Esophagus squamous epithelium (tissue), 4 donors: ENCODE measurements at regions not wholly inside any gene's neighbourhood (a gene's known extent, or its start where the extent isn't known, plus 50 kb on each side); places are given as distances from the start of the nearest gene placed in this dataset.

Experiments
- CTCF ChIP-seq, 6 experiments: fragments of 450-650 bp in 4 of 6; fragments of 200-600 bp in 2 of 6; sonication (generic) in 2 of 6; IDR thresholded peaks; one replicate each; pipeline ENCODE4 v1.5.1; 2016 to 2019; ENCODE audit warnings: antibody characterized with exemption in 6 of 6, mild to moderate bottlenecking in 4 of 6, moderate library complexity in 4 of 6
- POLR2A ChIP-seq, 4 donors: fragments of 450-650 bp; IDR thresholded peaks; one replicate each; pipeline ENCODE4 v1.6.1; 2017; ENCODE audit warnings: antibody characterized with exemption in 4 of 4, mild to moderate bottlenecking in 4 of 4, moderate library complexity in 3 of 4

DNA sequence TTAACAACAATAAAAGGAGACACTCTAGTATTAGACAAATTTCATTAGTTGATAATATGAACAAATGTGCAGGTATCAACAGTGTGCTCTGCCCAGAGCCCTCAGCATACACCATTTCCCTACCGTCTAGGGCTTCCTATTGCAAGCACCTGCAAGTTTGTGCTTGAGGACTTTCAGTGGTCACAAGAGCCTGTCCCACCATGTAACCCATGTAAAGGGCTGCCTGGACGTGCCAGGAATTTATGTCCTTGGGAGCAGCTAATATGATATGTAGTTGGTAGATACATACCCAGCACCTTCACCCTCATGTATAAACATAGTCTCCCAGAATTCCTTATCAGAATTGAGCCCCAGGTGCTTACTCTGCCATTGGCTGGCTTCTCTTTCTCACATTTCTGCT is 128.0 kb downstream of the UFM1 start:
- TF ChIP-seq CTCF (IDR thresholded peaks at IDR 0.05) (no peak), POLR2A (IDR thresholded peaks at IDR 0.05) (no peak)
